A673 (cell line): ENCODE measurements at regions not wholly inside any gene's neighbourhood (a gene's known extent, or its start where the extent isn't known, plus 50 kb on each side); places are given as distances from the start of the nearest gene placed in this dataset.

Experiments used
- CTCF ChIP-seq: fragments of 300-800, 200-600 bp; sonication (generic); conservative IDR thresholded peaks from 2 replicates; pipeline ENCODE4 v1.5.1; 2017; ENCODE audit warnings: low read depth, mild to moderate bottlenecking, antibody characterized with exemption, low read length, moderate library complexity, mixed read lengths
- EZH2 ChIP-seq: fragments of 200-600 bp; sonication (generic); IDR thresholded peaks from 2 replicates; pipeline ENCODE4 v1.6.1; 2017; ENCODE audit warnings: borderline replicate concordance, low read depth, mild to moderate bottlenecking, mixed read lengths, antibody characterized with exemption, low read length; ENCODE audit not compliant: poor library complexity, severe bottlenecking

- TF ChIP-seq CTCF (no peak), EZH2 (no peak)
Observed at GRCh38 chr13:64546371-64546770, 2683.8 kb downstream of the PCDH9 start.
